Fibroblast of mammary gland (primary cell): ENCODE measurements at regions not wholly inside any gene's neighbourhood (a gene's known extent, or its start where the extent isn't known, plus 50 kb on each side); places are given as distances from the start of the nearest gene placed in this dataset.

Experiments used
- DNase-seq: peaks from one replicate; pipeline ENCODE4 v3.0.0-alpha.2; 2010; ENCODE audit warnings: low read depth
- H3K4me3 ChIP-seq: 2 replicates; pipeline ENCODE4 v1.5.1; 2011; ENCODE audit warnings: low read depth, mild to moderate bottlenecking, low read length, moderate library complexity; ENCODE audit not compliant: control insufficient read depth
- CTCF ChIP-seq: conservative IDR thresholded peaks from 2 replicates; pipeline ENCODE4 v1.5.1; 2011; ENCODE audit warnings: low read depth, low read length, inconsistent platforms; ENCODE audit not compliant: control insufficient read depth, insufficient read depth

DNA sequence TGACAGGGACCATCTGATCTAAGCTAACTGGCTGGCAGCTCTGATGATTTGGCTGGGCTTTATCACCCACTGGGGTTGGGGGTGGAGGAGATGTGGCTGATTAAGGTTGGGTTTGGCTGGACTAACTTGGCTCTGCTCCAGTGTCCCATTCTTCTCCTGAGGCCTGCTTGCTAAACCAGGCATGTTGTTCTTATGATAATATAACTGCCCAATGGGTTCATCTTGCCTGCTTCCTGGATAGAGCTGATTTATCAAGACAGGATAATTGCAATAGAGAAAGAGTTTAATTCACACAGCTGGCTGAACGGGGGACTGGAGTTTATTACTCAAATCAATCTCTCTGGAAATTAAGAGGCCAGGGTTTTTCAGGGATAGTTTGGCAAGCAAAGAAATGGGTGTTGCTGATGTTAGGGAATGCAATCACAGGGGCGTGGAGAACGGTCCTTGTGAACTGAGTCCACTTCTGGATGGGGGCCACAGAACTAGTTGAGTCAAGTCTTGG lies 150.4 kb downstream of the PTH2R start:
- H3K4me3 ChIP-seq: no peak overlapping the region
- no peak for TF ChIP-seq CTCF
- no peak for DNase-seq

DNA sequence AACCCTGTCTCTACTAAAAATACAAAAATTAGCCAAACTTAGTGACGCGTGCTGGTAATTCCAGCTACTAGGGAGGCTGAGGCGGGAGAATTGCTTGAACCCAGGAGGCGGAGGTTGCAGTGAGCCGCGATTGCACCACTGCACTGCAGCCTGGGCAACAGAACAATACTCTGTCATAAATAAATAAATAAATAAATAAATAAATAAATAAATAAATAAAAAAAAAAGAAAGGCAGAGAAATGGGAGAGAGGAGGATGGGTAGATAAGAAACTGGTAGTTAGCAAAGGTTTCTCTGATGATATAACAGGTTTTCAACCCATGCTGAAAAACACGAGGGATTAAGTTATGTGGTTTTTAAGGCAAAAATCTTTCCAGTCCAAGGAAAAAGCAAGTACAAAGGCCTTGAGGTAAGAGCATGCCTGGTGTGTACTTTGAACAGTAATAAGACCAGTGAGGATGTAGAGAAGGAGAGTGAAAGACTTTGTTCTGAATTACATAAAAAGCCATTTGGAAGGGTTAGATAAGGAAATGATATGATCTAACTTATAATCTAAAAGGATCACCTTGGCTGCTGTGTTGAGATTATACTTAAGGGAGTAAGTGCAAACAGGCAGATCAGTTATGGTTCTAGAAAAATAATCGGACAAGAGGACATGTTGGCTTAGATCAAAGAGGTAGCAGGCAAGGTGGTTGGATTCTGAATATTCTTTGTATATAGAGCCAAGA lies 159.3 kb downstream of the PTH2R start:
- no peak for TF ChIP-seq CTCF
- no peak overlapping the region for H3K4me3 ChIP-seq
- no peak for DNase-seq

DNA sequence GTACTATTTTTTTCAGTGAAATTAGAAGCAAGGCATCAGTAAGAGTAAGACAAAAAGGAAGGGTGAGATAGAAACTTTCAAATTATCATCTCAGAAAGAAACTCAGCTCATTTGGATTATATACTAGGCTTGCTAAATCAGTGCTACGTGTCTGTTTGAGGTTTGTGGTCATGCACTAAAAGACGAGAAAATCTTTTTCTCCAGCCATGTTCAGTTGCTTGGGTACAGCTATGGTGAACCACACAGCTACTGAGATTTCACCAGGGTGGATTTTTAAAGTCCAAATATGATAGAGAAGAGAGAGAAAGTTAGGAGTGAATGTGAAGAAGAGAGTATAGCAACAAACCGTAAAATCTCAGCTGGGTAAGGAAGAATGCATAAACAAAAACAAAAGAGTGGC lies 161.6 kb downstream of the PTH2R start:
- no peak for DNase-seq
- TF ChIP-seq CTCF: no peak
- H3K4me3 ChIP-seq: no peak overlapping the region

GRCh38 chr2:208570066-208570465 lies 163.5 kb downstream of the PTH2R start:
- no peak for DNase-seq
- TF ChIP-seq CTCF: no peak
- H3K4me3 ChIP-seq: no peak overlapping the region

GRCh38 chr2:208570851-208571763 lies 164.5 kb downstream of the PTH2R start:
- no peak for DNase-seq
- no peak for TF ChIP-seq CTCF

DNA sequence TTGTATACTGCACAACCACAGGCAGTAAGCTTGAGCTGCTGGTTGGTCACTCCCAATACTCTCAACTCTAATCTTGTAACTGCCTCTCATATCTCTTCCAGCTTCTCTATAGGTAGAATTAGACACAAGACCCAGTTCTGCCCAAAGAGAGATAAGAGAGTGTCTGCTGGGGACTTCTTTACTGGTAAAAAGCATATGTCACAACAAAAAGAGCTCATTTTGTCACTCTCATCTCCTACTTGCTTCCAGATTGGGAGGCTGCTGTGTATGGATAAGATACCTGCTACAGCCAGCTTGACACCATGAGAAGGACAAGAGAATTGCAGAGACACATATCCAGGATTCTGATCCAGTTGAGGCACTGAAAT lies 165.2 kb downstream of the PTH2R start:
- TF ChIP-seq CTCF: no peak
- DNase-seq: no peak

More at GRCh38 chr2:208570851-208571763, 164.5 kb downstream of the PTH2R start:
- no peak overlapping the region for H3K4me3 ChIP-seq

More for the DNA sequence above, 165.2 kb downstream of the PTH2R start:
- H3K4me3 ChIP-seq: no peak overlapping the region
